NCI-H524 treated with DMSO at 0.1 percent for 48 hours (cell line): ENCODE measurements at regions not wholly inside any gene's neighbourhood (a gene's known extent, or its start where the extent isn't known, plus 50 kb on each side); places are given as distances from the start of the nearest gene placed in this dataset.
"Not testable (repeated sequence)": the region's sequence is repeated elsewhere in the genome, so short reads cannot be mapped to it uniquely, and the experiment has no call there.

Experiments used
- DNase-seq: peaks from one replicate; lab custom pipeline; 2025; lab: John Stamatoyannopoulos, UW

DNA sequence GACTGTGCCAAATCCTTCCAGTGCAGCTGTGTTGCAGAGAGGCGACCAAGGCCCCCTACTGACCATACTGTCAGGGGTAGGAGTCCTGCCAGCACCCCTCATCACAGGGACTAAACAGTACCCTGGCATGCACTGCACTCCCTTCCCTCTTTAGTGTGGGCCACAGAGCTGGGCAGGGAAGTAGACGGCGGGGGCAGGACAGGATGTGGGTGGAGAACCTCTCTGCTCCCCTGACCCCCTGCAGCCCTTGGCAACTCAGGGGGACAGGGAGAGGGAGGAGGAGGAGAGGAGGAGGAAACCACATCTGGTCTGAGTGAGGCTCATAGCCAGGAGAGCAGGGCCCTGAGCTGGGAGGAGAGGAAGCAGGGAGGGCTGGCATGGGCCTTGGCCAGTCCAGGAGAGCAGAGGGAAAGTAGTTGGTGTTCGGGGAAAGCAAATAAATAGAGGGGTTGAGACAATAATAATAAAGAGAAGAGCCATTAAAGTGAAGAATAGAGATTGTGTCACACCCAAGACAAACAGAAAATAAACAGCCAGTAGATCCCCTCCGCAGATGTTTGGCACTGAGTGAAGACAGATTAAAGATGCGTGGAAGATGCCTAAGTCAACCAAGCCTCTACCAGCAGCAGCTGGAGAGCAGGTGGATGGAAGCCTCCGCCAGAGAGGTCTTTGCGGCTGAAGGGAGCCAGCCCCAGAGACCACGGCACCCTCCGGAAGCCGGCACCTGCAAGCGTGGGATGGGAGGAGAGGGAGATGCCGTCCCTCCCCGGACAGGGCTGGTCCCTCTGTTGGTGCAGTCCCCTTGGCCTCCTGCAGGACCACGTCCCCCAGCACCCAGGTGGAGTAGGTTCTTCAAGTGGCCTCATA lies 61.5 kb downstream of the RPUSD4 start:
- no peak for DNase-seq

GRCh38 chr11:126148317-126148716 lies 63.1 kb downstream of the RPUSD4 start:
- no peak for DNase-seq

DNA sequence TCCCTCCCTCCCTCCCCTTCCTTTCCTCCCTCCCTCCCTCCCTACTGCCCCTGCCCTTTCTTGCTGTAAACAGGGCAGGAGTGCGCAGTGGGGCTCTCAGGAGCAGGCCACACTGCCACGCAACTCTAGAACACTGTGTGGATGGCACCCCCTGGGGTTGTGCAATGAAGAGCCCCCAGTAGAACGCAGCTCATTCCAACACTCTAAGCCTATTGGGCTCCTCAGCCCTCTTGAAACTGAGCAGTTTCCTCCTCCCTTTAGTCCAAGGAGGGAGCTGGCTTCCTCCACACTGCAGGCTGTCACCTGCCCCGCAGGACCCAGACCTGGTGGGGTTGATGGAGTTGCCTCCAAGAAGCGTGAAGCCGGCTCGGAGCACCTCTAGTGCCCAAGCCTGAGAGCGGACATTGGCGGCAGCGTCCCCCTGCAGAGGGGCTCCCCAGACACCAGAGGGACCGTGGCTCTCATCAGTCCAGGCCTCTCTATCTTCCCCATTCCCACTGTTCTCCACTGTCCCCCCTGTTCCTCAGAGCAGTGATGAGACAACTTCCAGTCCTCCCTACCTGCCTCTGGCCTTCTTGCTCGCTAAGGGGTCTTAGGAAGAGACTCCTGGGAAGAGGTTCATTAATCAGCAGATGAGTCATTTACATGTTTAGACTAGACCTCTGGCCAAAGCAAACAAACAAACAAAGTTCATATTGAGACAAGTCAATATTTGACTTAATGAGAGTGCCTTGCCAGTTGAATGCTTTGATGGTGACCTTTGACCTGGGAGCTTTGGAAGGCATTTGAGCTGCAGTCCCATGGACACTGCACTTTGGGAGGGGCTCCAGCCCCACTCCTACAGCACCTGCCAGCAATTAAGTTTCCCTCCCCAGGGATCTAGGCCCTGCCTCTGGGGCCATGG lies 64.0 kb downstream of the RPUSD4 start:
- DNase-seq: no peak

DNA sequence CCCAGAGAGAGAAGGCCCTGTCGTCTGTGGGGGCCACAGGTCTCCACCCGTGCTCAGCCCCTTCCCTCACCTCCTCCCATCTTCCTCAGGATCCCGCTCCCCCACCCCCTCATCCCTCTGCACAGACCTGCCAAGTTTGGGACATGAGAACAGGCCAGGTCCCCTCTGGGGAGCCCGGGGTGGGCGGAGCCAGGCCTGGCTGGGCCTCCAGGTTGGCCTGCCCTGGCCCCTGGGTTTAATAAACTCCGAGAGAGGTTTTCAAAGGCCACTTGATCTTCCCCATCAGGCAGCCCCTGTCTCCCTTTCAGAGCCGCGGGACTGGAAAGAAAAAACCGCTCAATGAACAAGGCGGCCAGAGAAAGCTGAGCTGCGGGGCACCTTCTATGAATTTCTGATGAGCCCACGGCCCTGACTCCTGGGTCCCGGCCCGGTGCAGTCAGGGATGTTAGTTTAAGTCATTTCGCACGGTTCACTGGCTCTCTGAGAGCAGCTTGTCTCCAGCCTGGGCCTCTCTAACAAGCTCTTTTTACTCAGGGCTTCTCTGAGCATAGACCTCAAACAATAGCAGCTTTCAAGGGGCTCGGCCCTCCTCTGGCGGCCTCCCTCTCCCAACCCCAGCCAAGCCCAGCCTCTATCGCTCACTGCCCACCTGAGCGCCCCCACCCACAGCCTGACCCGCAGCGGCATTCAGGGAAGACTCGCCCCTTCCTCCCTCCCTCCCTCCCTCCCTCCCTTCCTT lies 64.8 kb downstream of the RPUSD4 start:
- no peak for DNase-seq

- no peak for DNase-seq
Observed at GRCh38 chr11:126145954-126146353, 65.5 kb downstream of the RPUSD4 start.

GRCh38 chr11:126143491-126143890 lies 68.0 kb downstream of the RPUSD4 start:
- not testable (repeated sequence) for DNase-seq

GRCh38 chr11:126140926-126141280 lies 70.5 kb downstream of the RPUSD4 start:
- DNase-seq: no peak

DNA sequence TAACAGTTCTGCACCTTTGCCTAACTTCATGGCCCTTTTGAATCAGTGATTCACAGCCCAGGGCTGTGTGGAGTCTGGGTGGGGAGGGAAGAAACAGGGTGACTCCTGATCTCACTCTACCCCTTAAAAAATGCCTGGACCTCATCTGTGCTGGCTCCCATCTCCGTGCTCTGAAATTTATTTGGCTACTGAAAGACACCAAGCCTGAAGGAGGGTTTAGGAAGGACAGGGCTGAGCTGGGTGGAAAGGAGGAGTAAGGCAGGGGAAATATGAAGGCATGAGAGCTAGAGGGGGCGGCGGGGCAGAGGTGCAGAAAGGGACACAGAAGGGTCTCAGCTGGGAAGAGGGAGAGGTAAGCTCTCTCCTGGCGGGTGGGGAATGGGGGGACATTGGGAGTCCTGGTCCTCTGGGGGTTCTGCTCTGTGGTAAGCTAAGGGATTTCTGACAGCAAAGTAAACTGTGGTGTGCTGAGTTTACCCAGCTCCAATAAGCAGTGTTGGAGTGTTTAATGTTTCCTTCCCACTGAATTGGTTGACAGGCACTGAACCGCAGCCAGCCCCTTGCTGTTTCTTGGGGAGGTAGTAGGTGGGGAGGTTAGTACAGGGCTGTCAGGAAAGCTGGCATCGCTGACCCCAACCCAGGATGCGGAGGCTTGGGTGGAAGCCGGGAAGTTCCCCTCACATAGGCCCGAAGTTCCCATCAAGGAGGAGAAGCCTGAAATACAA lies 71.1 kb downstream of the RPUSD4 start:
- DNase-seq: no peak

- DNase-seq: peak; percentile 19
Observed at GRCh38 chr11:126139111-126140091, 72.0 kb downstream of the RPUSD4 start.

DNA sequence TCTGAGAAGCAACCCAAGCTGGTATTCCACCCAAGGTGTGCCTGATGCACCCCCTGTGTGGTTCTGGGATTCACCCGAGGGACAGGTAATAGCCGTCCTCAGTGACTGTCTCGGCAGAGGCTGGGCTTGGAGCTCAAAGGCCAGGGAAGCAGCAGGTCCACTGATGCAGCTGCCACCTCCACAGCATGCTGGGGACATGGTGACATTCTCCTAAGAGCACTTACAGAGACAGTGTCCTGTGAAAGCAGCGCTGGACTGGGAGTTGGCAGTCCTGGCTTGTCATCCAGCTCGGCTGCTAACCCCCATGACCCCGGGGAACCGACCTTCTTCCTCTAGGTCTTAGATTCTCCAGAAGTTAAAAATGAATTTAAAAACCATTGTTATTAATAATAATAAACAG lies 72.8 kb downstream of the RPUSD4 start:
- DNase-seq: no peak

- DNase-seq: no peak
Observed at GRCh38 chr11:126137136-126137535, 74.3 kb downstream of the RPUSD4 start.

DNA sequence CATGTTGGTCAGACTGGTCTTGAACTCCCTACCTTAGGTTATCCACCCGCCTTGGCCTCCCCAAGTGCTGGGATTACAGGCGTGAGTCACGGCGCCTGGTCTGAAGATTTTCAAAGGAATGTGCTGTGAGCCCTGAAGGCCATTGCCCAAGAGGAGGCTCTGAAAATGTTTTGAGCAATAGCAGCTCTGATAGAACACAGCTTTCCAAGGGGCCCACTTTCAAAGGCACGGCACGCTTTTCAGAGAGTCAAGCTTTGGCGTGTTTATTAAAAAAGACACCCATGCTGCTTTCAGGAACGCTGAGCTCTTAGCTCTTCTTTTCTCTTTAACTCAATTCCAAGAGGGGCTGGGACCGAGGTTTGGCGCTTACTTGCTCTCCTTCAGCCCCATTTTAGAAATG lies 73.8 kb upstream of the CDON start:
- no peak for DNase-seq

- no peak for DNase-seq
Observed at GRCh38 chr11:126135235-126136176, 72.8 kb upstream of the CDON start.

- DNase-seq: no peak
Observed at GRCh38 chr11:126134461-126135155, 71.9 kb upstream of the CDON start.

DNA sequence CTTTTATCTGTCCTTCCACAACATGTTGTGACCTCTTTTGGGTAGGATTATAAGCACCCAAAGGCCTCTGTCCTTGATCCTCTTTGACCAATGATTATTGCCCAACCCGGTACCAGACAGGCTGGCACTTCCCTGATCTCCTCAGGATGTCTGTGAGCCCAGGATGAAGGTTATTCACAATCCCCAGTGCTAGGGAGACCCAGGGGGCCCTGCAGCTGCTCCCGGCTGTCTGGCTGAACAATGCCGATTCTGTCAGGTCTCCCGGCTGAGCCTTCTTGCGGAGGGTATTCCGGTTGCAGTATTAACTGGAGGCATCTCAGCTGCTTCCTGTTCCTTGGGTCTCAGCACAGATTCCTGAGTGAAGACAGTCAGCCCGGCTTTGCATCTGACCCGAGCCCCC lies 71.2 kb upstream of the CDON start:
- DNase-seq: no peak

- DNase-seq: no peak
Observed at GRCh38 chr11:126132319-126132718, 69.7 kb upstream of the CDON start.

DNA sequence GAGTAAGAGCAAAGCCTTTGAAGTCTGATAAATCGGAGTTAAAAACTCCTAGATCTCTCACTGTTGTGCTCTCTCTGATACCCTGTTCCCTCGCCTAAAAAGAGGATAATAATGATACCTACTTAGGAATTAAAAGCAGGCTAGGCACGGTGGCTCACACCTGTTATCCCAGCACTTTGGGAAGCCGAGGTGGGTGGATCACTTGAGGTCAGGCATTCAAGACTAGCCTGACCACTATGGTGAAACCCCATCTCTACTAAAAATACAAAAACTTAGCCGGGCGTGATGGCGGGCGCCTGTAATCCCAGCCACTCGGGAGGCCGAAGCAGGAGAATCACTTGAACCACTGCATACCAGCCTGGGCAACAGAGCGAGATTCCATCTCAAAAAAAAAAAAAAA lies 68.1 kb upstream of the CDON start:
- DNase-seq: not testable (repeated sequence)
